Muscle of leg (tissue), 3 donors: ENCODE measurements at regions not wholly inside any gene's neighbourhood (a gene's known extent, or its start where the extent isn't known, plus 50 kb on each side); places are given as distances from the start of the nearest gene placed in this dataset.
"Not testable (repeated sequence)": the region's sequence is repeated elsewhere in the genome, so short reads cannot be mapped to it uniquely, and the experiment has no call there.

Experiments used
- DNase-seq: peaks from one replicate; pipeline ENCODE4 v3.0.0; 2013
- H3K27ac ChIP-seq: one replicate; pipeline ENCODE4 v1.5.1; 2013; ENCODE audit warnings: mild to moderate bottlenecking, low read length, control low read depth
- H3K27me3 ChIP-seq: one replicate; pipeline ENCODE4 v1.6.1; 2013; ENCODE audit warnings: low read length; ENCODE audit not compliant: control insufficient read depth, insufficient read depth
- H3K36me3 ChIP-seq: one replicate; pipeline ENCODE4 v1.6.1; 2013; ENCODE audit warnings: low read length; ENCODE audit not compliant: control insufficient read depth, insufficient read depth
- H3K4me1 ChIP-seq: one replicate; pipeline ENCODE4 v1.6.1; 2013; ENCODE audit warnings: low read length; ENCODE audit not compliant: control insufficient read depth, insufficient read depth
- H3K4me3 ChIP-seq: one replicate; pipeline ENCODE4 v1.5.1; 2013; ENCODE audit warnings: low read length, control low read depth
- H3K9me3 ChIP-seq: replicated peaks from 2 replicates; pipeline ENCODE4 v1.6.1; 2013; ENCODE audit warnings: low read depth, low read length; ENCODE audit not compliant: control insufficient read depth
- WGBS: methylation state at CpG from one replicate; pipeline ENCODE4 v1.1.5; 2013; ENCODE audit warnings: missing lambda C conversion rate; ENCODE audit not compliant: insufficient coverage; 5-methylcytosine and 5-hydroxymethylcytosine counted together

DNA sequence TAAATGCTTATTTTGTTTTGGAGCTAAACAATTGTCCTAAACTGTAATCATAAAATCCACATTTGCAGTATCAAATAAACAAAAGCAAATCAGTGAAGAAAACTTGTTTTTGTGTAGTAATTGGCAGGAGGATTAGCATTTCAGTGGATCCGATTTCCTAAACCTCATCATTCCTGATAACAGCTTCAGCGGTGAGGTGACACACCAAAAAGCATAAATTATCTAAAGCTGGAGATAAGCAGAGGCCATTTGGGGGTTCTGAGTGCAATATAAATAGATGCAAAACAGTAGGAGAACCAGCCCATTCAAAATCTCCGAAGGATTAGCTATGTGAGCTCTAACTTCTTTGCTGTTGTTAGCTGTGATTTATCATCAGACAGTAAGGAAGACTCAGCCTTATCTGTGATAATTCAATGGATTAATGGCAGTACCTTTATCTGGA lies 235.8 kb downstream of the EPHA7 start:
- WGBS, result no CpG with 5 or more reads among the region's 3 CpGs
- no peaks in the 10 kb centered on the region for H3K27me3 ChIP-seq
- DNase-seq, result no peak
- H3K9me3 ChIP-seq, result no peaks in the 10 kb centered on the region
- H3K4me1 ChIP-seq, result no peaks in the 10 kb centered on the region
- H3K4me3 ChIP-seq, result no peak overlapping the region
- no peaks in the 10 kb centered on the region for H3K36me3 ChIP-seq
- H3K27ac ChIP-seq, result no peak overlapping the region

DNA sequence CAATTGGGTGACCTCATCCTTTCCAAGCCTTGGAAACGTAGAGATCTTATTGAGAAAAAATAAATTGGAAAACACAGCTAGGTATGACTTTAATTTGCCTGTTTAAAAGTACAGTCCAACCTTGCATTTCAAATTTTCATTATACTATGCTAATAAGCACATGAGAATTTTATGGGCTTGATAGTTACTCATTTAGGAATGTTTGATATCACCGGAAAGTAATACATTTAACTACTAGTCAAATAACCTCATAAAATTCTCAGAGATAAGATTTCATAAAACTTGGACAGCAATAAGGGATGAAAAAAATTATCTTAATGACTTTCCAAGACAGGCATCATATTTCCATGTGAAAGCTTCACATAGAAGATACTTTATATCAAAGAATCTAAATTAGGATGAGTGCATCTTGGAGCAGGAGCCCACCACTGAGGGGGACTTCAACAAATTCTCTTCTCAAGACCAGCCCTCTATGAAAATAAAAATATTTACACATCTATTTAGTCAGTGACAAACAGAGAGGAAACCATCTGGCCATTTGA lies 236.3 kb downstream of the EPHA7 start:
- WGBS, result no CpG with 5 or more reads among the region's 2 CpGs
- Histone ChIP-seq H3K4me1 (no peaks in the 10 kb centered on the region), H3K9me3 (no peaks in the 10 kb centered on the region), H3K4me3 (no peak overlapping the region), H3K27ac (no peak overlapping the region), H3K36me3 (no peaks in the 10 kb centered on the region), H3K27me3 (no peaks in the 10 kb centered on the region)
- no peak for DNase-seq

DNA sequence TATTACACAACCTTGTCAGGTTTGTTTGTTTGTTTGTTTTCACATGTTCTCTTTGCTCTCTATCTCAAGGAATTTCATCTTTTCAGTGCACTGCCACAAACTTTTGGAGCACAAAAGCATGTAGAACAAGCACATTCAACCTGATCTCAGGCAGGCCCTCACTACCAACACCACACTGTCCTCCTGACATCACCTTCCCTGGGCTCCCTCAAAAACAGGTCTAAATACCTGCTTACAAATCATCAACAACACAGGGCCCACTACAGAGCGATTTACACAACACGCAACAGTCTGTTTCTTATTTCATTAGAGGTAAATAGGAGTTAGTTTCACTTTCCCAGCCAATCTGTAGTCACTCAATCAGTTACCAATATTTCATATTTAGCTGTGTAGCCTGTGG lies 241.4 kb downstream of the EPHA7 start:
- no peaks in the 10 kb centered on the region for H3K9me3 ChIP-seq
- no peaks in the 10 kb centered on the region for H3K36me3 ChIP-seq
- H3K4me1 ChIP-seq, result no peaks in the 10 kb centered on the region
- H3K27me3 ChIP-seq, result no peaks in the 10 kb centered on the region
- H3K27ac ChIP-seq, result no peak overlapping the region
- H3K4me3 ChIP-seq, result no peak overlapping the region
- DNase-seq, result no peak
- no CpG with 5 or more reads among the region's 2 CpGs for WGBS

DNA sequence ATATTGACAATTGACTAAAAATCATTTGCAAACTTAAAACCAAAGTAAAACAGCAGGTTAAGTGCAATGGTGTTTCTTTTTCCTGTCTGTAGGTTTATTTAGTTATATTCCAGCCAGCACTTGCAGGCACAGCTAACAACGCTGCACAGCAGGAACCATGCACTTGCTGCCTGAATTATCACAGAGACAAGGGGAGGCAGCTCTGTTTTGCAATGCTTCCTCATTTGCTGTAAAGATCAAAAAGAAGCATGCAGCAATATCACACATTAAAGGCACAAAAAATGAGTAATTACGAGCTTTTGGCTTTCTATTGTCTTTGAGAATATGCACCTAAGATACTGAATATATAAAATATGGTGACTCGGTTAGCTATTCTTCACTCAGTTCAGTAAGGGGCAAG lies 241.9 kb downstream of the EPHA7 start:
- no peaks in the 10 kb centered on the region for H3K36me3 ChIP-seq
- H3K4me3 ChIP-seq, result no peak overlapping the region
- DNase-seq, result no peak
- no peak overlapping the region for H3K27ac ChIP-seq
- H3K27me3 ChIP-seq, result no peaks in the 10 kb centered on the region
- no peaks in the 10 kb centered on the region for H3K4me1 ChIP-seq
- 40% methylated on average over 1 of the region's 3 CpGs for WGBS
- no peaks in the 10 kb centered on the region for H3K9me3 ChIP-seq

DNA sequence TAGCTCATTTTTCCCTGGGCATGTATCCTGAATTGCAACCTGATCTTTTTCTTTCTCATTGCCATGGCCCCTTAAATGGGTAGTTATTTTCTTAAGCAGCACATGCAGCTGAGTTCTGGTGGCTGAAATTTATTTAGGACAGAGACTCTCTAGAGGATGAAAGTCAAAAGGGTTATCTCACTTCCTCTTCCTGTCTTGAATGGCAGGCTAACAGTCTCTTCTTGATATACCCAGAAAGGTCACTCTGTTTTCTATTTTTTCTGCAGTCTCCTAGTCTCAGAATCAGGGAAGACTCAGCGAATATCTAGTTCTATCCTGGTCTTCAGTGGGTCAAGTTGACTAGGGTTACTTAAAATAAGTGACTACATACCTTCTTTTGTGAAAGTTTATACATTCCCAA lies 243.3 kb downstream of the EPHA7 start:
- H3K4me1 ChIP-seq, result no peaks in the 10 kb centered on the region
- H3K27me3 ChIP-seq, result no peaks in the 10 kb centered on the region
- H3K4me3 ChIP-seq, result no peak overlapping the region
- no peak overlapping the region for H3K27ac ChIP-seq
- no CpG with 5 or more reads among the region's 1 CpG for WGBS
- DNase-seq, result peak; percentile 14
- H3K36me3 ChIP-seq, result no peaks in the 10 kb centered on the region
- H3K9me3 ChIP-seq, result no peaks in the 10 kb centered on the region

DNA sequence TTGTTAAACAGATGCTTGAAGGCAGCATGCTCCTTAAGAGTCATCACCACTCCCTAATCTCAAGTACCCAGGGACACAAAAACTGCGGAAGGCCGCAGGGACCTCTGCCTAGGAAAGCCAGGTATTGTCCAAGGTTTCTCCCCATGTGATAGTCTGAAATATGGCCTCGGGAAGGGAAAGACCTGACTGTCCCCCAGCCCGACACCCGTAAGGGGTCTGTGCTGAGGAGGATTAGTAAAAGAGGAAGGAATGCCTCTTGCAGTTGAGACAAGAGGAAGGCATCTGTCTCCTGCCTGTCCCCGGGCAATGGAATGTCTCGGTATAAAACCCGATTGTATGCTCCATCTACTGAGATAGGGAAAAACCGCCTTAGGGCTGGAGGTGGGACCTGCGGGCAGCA lies 245.8 kb downstream of the EPHA7 start:
- not testable (repeated sequence) for H3K9me3 ChIP-seq, H3K27ac ChIP-seq, H3K36me3 ChIP-seq, H3K4me1 ChIP-seq, DNase-seq, H3K4me3 ChIP-seq, H3K27me3 ChIP-seq
- no CpG with 5 or more reads among the region's 10 CpGs for WGBS

DNA sequence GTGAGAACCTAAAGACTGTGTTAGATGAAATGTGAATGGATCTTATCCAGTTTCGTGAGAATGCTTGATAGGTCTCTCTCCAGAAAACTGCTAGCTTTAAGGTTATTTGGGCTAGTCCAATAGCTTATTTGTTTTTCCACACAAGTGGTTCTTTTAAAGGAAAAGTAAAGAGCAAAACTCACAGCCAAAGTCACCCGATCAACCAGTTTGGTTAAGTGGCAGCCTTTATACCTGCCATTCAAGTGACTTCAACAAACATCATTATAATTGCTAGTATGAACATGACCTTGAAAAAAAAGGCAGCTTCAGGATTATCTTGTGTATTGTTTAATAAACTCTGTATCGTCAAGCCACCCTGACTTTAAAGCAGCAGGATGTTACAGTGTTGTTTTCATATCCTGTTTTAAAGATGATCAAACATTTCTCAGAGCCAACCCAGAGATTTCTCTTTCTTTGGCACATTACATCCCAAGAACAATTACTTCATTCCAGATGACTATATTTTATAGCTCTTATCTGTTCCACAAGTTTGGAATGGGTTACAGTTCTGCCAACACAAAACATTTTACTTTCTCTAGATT lies 253.4 kb downstream of the EPHA7 start:
- Histone ChIP-seq H3K4me1 (no peaks in the 10 kb centered on the region), H3K4me3 (no peak overlapping the region), H3K36me3 (no peaks in the 10 kb centered on the region), H3K27me3 (no peaks in the 10 kb centered on the region), H3K27ac (no peak overlapping the region), H3K9me3 (no peaks in the 10 kb centered on the region)
- no peak for DNase-seq
- WGBS, result no CpG with 5 or more reads among the region's 3 CpGs

DNA sequence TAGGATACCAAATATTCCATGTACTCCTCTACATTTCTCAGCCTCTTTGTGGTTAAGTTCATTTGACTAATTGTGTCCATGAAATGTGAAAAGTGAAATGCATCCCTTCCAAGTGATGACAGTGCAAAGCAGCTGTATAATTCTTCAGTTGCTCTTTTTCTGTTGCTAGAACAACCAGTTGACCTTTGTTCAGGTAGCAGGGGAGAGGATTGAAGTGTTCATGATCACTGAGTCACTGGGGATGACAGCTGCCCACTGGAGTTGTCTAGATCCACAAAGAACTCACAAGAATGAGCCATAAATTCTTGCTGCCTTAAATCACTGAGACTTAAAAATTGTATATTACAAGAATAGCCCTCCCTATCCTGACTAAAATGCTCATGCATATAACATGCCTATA lies 254.6 kb downstream of the EPHA7 start:
- H3K27me3 ChIP-seq, result no peaks in the 10 kb centered on the region

DNA sequence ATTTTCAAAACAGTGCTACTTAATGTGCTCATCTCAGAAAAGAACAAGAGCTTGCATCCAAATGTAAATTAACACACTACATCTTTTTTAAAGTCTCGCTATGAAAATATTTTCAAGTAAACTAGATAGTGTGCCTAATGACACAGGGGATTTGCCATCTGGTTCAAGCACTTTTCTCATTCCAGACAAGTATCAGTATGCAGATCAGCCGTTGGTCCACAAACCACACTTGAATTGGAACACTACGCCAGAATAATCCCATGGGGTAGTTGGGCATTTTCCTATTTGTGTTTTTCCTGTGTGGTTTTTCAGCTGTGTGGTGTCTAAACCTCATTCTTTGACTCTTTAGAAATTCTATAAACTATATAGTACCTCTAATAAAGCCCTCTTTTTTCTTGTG lies 256.2 kb downstream of the EPHA7 start:
- Histone ChIP-seq H3K9me3 (no peaks in the 10 kb centered on the region), H3K36me3 (no peaks in the 10 kb centered on the region), H3K4me3 (no peak overlapping the region), H3K27me3 (no peaks in the 10 kb centered on the region), H3K4me1 (no peaks in the 10 kb centered on the region), H3K27ac (no peak overlapping the region)
- DNase-seq, result no peak
- WGBS, result no CpG with 5 or more reads among the region's 3 CpGs

More for the DNA sequence above, 254.6 kb downstream of the EPHA7 start:
- Histone ChIP-seq H3K4me3 (no peak overlapping the region), H3K27ac (no peak overlapping the region), H3K36me3 (no peaks in the 10 kb centered on the region), H3K4me1 (no peaks in the 10 kb centered on the region), H3K9me3 (no peaks in the 10 kb centered on the region)
- DNase-seq, result no peak

DNA sequence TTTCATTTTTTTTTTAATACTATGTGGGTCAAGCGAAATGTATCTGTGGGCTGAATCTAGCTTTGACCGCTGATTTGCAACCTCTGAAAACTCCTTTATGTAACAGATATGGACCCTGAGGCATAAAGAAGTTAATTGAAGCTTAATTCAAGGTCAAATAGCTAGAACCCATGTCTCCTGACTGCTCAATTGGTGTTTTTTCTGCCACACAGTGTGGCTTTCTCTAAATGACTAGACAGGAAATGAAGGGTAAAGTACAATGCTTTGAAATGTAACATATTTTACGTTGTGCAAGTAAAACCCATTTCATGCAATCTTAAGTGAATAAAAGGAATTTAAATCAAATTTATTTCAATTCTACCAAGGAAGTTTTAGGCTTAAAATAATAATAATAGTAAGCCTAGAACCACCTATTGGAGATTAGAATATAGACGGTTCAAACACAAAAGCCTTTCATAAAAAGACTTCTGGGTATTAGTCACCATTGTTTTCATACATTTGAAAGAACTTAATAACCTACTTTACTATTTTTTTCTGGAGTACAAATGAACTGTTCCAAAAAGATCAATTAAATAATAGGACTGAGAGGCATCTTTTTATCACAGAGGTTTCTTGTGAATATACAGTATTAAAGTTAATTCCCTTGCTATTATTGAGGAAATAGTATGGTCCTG lies 279.8 kb downstream of the EPHA7 start:
- Histone ChIP-seq H3K36me3 (no peaks in the 10 kb centered on the region), H3K9me3 (no peaks in the 10 kb centered on the region), H3K4me1 (no peaks in the 10 kb centered on the region), H3K27ac (no peak overlapping the region), H3K4me3 (no peak overlapping the region), H3K27me3 (no peaks in the 10 kb centered on the region)
- no peak for DNase-seq
- no CpG with 5 or more reads among the region's 4 CpGs for WGBS
